Colon (tissue), 2 donors: ENCODE measurements at regions not wholly inside any gene's neighbourhood (a gene's known extent, or its start where the extent isn't known, plus 50 kb on each side); places are given as distances from the start of the nearest gene placed in this dataset.

Experiments used
- FAIRE-seq: peaks from 2 replicates; lab custom pipeline; 2012; peaks lifted over from hg19 to GRCh38; lab: Jason Lieb, UNC
- donor health status: control.
- donor health status: control.

DNA sequence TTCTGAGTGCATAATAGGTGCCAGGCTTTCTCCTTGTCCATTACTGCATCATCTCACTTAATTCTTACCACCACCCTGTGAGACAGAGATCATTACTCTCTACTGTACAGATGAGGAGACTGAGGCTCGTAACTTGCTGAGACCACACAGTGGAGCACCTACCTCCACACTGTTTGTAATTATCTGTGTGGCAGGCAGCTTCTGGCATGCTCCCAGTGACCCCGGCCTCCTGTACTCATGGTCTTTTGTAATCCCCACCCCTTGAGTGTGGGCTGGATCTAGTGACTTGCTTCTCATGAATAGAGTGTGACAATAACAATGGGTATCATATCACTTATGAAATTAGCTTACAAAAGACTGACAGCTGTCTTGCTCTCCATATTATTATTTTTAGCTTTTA is 407.3 kb downstream of the MATN1 start:
- FAIRE-seq, result no peak

DNA sequence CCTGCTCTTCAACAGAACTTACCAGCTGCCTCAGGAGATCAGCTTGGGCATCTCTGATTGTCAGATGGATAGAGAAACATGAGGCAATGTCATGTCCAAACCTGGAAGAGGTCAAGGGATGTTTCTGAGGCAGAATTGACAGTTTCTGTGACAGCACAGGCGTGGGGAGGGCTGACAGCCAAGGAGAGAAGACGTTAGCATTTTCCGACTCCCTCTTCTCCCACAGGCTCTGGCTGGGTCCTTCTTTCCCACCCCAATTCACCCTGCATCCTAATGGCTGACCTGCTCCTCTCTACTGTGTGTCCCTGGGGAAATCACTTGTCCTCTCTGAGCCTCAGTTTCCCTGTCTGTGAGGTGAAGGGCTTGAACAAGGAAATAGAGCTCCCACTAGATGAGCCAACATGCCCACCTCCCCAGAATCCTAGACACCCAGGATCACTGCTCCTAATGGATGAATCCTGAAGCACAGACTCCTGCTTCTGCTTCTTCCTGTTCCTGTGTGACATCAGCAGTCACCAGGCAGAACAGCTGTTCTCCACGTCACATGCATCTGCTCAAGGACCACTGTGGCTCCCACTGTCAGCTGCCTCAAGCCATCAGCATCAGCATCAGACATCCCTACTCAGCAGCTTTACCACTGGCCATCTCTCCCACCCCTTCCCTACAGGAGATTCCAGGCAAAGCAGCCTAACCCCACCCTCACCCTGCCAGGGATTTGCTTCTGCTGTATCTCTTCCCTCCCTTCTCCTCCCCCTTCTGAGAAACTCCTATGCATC is 408.0 kb downstream of the MATN1 start:
- no peak for FAIRE-seq

DNA sequence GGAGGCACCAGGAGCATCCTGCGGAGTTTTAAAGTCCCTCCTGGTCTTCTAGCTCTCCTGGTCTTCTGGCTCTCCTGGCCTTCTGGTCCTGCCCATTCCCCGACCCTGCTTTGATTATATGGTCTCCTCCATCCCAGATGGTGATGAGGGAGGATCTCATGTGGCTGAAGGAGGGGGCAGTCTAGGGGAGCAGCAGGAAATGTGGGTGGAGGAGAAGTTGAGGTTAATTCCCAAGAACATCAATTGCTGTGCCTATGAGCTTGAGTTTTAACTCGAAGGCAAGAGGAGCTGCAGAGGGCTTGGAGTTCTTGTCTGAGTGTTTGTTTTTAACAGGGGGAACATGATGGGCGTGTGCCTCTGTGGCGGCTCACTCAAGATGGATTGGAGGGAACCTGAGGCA is 408.8 kb downstream of the MATN1 start:
- no peak for FAIRE-seq

DNA sequence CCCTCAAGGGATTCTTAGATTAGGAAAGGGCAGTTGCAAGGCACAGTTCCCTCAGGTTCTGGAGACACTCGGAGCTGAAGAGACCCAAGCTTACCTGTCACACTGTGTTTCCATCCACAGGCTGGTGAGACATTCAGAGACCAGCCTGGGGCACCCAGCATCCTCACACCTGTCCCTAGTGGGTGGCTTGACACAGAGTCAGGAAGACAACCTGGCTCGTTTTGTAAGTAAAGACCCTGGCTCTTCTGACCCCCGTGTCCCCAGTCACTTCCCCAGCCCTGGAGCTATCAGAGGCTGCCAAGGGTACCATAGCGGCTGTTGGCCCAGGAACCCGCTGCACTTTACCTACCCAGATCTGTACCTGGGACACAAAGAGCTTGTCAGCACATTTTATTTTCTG is 409.8 kb downstream of the MATN1 start:
- no peak for FAIRE-seq

DNA sequence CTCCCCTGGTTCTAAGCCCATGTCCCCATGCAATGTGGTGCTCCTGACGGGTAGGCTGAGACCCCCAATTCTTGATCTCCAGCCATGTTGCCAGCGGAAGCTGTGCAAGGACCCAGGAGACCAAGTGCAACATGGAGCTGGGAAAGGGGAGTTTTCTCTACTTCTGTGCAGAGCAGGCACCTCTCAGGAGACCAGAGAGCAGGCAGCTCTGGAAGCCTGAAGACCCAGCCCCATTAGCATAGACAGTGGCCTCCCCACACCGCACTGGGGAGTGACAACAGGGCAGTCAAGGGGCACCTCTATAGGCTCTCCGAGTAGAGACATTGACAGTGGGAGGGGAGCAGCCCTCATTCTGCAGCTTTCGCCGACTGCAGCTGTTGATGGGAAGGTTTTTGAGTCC is 410.2 kb downstream of the MATN1 start:
- no peak for FAIRE-seq

DNA sequence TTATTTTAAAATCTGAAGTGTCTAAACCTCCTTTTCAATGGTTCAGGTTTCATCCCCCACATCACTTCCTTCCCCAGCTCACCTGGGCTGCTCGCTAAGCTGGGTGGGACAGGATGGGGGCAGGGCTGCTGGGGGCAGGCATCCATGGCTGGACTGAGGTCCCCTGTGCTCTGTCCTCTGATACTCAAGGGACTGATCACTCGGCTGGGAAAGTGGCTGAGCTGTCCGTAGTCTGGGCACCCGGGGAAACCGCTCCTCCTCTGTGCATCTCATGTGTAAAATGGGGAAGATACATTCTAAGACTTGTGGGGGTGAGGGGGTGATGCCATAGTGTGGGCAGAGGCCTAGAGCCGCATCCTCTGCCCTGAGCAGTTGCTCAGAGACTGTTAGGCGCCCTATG is 411.2 kb downstream of the MATN1 start:
- FAIRE-seq, result no peak

DNA sequence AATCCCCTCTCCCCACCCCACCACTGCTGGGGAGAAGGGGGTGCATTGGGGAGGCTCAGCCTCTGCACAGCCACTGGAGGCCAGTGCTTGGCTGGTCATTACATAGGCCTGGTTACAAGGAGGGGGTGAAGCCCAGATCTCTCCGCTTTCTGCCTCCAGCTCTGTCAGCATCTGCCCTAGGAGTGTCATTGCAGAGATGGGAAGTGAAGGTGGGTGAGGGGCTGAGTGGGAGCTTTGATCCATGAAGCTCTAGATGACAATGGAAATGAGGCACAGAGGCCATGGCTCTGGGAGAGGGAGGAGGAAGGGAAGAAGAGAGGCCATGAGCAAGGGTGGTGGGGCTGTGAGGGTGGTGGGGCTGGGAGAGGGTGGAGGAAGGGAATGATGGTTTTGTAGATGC is 411.6 kb downstream of the MATN1 start:
- FAIRE-seq, result no peak

DNA sequence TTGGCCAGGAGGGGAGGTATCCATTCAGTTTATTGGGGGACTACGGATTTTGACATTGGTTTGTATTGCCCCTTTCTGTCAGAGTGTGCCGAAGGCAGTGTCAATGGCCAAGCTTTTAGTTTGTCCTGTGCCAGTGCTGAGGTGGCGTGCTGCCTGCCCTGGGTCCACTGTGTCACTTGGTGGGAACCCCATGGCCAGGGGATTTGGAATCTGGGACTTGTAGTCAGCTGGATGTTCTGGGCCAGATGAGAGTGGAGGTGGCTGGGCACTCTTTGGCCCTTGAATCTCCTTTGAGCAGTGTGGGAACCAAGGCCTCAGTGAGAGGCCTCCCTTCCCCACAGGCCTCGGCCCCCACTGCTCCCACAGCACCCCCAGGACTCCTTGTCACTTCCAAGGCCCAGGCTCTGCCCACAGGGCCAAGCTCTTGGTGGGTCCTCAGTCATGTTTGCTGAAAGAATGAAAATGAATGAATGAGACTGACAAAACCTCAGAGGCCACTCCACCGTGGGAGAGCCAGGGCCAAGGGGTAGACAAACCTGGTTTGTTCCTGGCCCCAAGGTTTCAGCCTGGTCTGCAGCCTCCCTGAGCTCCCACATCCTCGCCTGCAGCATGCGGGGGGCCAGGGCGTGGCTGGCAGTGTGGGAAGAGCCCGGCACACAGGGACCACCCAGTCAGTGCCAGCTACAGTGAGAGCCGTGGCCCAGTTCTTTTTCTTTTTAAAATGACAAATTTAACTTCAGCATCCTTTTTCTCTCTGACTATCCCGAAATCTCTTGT is 412.2 kb downstream of the MATN1 start:
- FAIRE-seq, result no peak

DNA sequence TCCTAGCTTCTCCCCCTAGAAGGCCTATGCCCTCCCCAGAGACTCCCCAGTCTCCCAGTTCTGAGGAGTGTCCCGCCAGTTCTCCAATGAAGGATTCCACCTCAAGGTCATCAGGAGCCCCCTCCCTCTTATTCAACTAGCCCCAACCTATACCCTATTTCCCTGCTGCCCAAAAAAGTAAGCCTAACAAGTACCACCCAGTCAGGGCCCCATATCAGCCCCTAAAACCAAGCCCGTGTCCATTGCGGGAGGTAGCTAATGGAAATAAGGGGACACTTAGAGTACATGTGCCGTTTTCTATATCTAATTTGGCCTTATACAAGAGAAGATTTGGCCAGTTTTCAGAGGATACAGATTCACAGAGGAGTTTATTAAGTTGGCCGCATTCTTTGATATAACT is 416.2 kb downstream of the MATN1 start:
- no peak for FAIRE-seq

DNA sequence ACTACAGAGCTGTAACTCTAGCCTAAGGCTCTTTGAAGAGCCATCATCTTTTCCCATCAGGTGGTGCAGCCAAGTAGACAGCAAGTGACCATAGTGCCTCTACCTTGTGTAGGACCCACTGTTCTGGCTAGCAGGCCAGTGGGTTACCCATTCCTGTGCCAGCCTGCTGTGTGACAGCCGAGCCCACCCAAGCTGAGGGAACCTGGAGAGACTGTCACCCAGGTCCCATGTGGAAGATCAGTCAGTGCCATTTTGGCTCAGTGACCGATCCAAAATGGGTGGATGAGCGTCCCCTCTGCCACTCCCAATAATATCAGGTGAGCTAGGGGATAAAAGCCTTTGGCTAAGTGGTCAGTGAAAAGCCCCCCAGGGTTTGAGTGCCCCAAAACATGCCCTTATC is 417.9 kb downstream of the MATN1 start:
- no peak for FAIRE-seq

DNA sequence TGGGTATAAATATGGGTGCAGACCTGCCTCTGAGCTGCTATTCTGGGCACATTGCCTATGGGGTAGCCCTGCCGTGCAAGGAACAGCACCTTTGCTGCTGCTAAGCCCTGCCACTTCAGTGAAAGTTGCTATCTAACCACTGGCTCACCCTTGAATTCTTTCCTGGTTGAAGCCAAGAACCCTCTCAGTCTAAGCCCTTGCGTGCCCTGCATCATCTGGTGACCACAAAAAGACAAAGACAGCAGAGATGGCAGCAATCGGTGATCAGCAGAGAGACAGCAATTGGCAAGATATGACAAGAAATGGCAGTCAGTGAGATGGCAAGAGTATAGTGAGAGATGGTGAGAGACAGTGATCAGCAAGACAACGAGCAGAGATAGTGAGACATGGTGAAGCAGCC is 418.3 kb downstream of the MATN1 start:
- FAIRE-seq, result no peak

DNA sequence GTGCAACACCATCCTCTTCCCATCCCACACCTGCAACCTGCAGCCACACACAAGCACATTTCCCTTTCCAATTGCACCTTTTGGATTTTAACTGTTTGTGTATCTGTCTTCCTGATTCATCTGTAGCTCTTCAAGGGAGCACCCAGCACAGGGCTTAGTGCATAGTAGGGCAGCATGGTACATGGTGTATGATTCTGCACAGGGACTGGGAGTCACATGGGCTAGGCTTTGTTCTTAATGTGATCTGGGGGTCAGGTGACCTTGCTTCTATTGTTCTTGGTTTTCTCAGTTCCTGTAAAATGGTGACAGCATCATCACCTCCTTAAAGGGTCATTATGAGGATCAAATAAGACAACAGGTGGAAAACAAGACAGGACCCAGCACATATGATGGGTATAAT is 419.3 kb downstream of the MATN1 start:
- no peak for FAIRE-seq

DNA sequence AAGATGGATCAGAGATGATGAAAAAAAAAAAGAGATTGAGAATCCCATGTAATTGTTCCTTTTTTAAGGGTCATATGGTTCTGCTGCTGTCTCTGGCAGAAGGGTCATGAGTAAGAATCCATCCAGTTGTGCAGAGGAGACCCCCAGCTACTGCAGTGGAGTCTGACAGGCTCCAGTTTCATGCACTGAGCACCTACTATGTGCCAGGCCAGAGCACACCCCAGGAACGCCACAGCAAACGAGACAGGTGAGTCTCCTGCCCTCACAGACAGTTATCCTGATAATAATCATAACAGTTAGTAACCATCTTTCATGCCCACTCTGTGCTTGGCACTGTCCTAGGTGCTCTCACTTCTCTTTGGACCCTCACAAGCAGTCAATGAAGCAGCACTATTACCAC is 420.0 kb downstream of the MATN1 start:
- FAIRE-seq, result no peak

DNA sequence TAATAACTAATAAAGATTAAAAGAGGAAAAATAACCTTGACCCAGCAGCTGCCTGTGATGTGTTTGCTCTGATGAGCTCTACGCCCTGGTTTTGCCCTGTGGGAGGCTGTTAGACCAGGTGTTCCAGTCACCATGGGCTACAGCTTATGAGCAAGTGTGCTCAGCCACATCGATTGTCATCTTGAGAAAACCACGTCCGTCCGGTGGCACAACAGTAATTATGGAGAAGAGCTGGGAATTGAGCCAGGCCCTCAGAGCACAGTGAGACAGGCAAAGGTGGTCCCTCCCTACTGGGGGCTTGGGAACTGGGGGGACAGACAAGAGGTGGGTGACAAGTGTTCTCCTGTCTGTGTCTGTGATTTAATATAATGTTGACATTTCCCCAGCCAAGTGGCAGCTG is 420.5 kb downstream of the MATN1 start:
- no peak for FAIRE-seq

DNA sequence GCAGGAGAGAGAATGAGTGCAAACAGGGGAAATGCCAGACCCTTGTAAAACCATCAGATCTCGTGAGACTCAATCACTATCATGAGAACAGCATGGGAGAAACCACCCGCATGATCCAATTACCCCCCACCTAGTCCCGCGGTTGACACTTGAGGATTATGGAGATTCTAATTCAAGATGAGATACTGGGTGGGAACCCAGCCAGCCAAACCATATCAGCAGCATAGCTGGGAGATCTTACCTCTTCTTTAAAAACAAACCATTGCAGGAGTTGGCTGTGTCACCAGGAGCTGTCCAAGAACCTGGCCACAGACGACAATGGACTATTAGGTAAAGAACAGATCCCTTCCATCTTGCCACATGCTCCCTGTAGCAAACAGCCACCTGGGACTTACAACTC is 422.7 kb downstream of the MATN1 start:
- no peak for FAIRE-seq

DNA sequence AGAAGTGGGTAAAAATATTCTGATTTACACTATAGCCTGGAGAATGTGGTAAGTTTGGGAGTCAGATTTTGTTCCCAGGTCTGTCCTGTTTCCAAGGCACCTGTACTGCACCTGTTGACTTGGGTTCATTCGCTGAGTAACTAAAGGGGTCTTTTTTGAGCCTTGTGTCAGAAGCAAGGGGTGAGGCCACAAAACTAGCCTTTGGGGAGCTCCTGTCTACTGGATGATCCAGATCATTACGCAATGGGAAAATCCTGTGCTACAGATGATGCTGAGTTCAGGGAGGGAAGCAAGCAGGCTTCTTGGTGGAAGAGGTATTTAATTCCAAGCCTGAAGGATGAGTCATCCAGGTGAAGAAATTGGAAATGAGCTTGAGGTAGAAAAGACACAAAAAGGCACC is 424.0 kb downstream of the MATN1 start:
- no peak for FAIRE-seq

DNA sequence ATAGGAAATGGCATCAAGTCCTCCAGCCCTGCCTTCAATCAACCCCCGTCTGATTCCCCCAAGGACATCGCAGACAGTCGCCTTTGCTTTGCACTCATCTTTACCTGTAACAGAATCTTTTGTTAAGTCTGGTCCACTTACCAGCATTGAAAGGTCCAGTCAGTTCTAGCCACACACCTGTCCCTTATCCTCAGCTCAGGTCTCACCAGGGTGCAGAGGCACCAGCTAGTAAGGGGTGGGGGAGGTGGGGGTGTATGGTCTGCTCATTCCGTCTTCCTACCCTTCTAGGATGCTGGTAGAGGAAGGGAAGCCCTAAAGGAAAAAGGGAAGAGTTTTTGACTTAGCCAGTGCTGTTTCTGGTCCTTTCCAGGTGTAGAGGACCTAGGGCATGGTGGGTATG is 427.7 kb downstream of the MATN1 start:
- no peak for FAIRE-seq

DNA sequence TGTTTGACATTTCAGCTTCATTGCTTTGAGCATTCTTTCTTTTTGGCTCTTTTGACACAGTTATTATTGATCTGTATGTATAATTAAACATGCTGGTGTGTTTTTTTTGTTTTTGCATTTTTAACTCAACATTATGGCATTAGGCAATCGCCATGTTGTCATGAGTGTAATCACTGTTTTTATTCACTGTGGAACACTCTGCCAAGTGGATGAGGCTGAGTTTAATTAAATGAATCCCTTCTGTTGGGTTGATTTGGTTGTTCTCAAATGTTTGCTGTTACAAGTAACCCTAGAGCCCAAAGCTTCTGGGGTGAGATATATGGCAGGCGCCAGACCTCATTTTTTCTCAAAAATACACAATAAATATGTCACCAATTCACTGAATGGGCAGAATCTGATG is 428.1 kb downstream of the MATN1 start:
- FAIRE-seq, result no peak

DNA sequence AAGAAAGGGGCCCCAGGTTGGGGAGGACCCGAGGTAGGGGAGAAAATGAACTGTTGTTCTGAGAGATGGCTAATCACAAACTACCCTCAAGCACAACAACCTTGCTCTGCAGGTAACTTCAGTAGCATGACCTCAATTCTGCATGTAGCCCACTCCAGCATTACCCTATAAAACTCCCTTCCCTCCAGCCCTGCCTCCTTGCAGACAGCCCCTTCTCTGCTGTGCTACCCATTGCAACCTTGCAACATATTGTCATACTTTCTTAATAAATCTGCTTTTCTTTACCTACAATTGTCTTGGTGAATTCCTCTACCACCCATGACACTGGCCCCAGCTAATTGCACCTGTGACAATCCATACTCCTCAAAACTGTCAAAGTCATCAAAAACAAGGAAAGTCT is 428.9 kb downstream of the MATN1 start:
- FAIRE-seq, result no peak

DNA sequence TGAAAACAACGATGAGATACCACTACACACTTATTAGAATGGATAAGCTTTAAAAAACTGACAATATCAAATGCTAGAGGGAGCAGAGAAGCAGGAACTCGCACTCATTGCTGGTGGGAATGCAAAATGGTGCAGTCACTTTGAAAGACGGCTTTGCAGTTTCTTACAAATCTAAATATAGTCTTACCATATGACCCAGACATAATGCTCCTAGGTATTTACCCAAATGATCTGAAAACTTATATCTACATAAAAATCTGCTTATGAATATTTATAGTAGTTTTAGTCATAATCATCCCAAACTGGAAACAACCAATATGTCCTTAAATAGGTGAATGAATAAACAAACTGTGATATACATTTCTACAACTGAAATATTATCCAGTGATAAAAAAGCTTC is 430.9 kb downstream of the MATN1 start:
- FAIRE-seq, result no peak

DNA sequence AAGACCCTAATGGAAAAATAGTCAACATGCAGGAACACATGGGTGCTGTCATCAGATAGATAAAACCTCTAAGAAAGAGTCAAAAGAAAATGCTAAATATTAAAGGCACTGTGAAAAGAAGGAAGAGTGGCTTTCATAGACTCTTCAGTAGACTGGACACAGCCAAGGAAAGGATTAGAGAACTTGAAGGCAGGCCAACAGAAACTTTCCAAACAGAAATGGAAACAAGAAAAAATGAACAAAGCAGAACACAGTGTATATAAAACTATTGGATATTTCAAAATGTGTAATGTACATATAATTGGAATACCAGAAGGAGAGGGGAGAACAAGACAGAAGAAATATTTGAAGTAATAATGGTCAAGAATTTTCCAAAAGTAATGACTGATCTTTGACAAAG is 431.9 kb downstream of the MATN1 start:
- FAIRE-seq, result no peak

DNA sequence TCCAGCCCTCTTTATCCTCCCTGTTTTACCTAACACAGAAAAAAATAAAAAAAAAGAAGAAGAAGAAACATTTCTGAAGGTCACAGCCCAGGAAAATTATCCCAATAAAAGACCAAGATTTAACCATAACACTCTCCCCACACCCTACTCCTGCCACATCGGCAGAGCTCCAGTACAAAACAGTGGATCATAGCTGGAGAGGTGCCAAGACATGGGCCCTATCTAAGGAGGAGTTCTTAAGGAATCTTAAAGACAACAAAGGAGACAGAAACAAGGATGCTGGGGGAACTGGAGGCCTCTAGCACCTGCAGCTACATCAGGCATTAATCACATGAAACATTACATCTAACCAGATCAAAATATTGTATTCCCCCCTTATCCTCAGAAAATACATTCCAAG is 432.8 kb downstream of the MATN1 start:
- FAIRE-seq, result no peak

DNA sequence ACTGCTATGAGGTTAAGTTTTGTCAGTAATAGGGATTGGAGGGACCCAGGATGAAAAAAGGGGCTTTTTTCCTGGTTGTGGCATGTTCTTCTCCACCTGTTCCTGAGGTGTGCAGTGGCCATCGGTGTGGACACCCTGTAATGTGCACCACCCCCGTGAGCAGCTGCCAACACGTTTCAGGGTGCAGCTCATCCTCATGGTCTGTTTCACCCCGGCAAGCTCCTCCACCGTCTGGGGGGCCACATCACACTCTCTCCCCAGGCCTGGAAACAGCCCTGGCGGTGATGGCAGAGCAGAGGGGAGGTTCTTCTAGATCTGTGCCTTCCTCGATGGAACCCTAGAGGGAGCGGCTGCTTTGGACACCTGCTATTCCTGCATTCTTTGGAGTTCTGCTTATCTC is 435.4 kb downstream of the MATN1 start:
- FAIRE-seq, result no peak
